Non-pigmented ciliary epithelial cell (primary cell): ENCODE measurements at regions not wholly inside any gene's neighbourhood (a gene's known extent, or its start where the extent isn't known, plus 50 kb on each side); places are given as distances from the start of the nearest gene placed in this dataset.
A peak's percentile ranks its signal among the peaks of the same experiment; 100 is the strongest.
"Not testable (repeated sequence)": the region's sequence is repeated elsewhere in the genome, so short reads cannot be mapped to it uniquely, and the experiment has no call there.

Source experiments
- DNase-seq: peaks from one replicate; pipeline ENCODE4 v3.0.0-alpha.2; 2010; ENCODE audit warnings: low read depth

GRCh38 chr13:59247171-59247570 is 916.6 kb downstream of the DIAPH3 start:
- DNase-seq, result no peak

GRCh38 chr13:59250336-59251189 is 913.2 kb downstream of the DIAPH3 start:
- DNase-seq, result no peak

GRCh38 chr13:59259165-59260000 is 904.3 kb downstream of the DIAPH3 start:
- DNase-seq, result no peak

DNA sequence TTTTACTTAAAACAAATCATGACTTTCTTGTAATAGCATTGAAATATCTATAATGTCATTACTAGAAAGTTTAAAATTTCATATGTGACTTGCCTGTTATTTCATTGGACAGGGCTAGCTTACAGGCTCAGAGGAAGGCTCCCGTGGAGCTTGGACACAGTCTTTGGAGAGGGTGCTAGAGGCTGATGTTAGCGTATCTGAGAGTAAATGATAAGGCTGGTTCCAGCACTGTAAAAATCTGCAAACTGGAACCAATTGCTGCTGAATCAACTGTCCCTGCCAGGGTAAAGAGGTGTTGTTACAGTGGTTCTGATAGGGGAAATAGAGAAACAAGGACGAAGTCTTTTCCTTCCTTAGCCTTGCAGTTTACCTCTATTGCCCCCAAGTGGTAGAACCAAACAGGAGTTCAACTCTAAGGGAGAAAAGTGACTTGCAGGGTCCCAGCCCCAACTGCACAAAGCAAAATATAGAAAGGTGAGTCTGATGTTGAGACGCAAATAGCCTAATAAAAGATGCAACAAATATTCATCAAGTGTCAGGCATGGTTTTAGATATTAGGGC is 901.7 kb downstream of the DIAPH3 start:
- no peak for DNase-seq

DNA sequence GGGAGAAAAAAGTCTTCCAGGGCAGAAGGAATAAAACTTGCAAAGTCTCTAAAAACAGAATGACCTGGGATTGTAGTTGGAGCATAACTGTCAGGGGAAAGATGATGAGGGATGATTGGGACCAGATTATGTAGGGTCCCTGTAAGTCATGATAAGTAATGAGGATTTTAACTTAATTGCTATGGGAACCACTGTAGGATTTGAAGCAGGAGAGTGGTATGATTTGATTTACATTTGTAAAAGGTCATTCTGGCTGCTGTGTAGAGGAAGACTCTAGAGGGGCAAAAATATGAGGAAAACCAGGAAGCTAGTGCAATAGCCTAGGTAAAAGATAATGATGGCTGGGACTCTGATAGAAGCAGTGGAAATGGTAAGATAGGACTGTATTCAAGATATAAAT is 900.2 kb downstream of the DIAPH3 start:
- DNase-seq, result no peak

DNA sequence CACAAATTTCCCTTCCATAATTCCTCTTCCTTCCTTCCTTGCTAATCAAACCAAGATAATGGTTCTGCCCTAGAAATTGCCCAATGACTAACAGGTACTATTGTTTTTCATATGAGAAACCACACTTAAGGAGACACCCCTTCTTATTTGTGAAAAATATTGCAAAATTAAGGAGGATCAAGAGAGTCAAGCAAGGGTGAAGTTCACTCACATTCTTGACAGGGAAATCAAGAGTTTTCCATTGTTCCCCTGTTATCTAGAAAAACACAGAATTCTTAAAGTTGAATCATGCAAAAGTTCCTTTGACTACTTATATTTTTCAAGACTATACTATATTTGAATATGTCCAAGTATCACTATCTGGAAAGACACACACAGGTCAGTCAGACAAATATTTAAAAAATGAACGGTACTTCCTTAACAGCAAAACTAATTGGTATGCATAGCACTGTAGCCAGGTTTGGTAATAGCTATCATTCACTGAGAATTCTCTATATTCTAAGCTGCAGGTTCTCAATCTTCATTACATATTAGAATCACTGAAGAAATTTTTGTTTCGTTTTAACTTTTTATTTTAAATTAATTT is 897.2 kb downstream of the DIAPH3 start:
- DNase-seq, result no peak

- peak; percentile 63 for DNase-seq
Observed at GRCh38 chr13:59269476-59269875, 894.3 kb downstream of the DIAPH3 start.

GRCh38 chr13:59270327-59270726 is 893.4 kb downstream of the DIAPH3 start:
- DNase-seq, result no peak

GRCh38 chr13:59274958-59275727 is 888.6 kb downstream of the DIAPH3 start:
- DNase-seq, result no peak

DNA sequence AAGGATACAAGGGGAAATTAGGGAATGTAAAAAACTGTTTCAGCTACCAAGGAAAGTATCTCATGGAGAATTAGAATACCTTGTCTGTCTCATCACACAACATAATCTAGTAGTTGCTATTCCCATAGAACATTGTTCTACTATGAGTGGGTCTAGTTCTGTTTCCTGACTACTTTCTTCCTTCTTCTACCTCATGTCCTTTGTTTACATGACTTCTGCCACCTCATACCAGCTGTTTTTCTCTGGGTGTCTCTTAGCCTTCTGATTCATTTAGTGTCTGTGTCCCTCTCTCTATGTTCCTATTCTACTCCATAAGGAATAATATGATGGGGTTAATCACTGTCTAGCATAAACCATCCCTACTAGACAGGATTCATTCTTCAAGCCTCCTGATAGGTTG is 887.3 kb downstream of the DIAPH3 start:
- DNase-seq, result no peak

DNA sequence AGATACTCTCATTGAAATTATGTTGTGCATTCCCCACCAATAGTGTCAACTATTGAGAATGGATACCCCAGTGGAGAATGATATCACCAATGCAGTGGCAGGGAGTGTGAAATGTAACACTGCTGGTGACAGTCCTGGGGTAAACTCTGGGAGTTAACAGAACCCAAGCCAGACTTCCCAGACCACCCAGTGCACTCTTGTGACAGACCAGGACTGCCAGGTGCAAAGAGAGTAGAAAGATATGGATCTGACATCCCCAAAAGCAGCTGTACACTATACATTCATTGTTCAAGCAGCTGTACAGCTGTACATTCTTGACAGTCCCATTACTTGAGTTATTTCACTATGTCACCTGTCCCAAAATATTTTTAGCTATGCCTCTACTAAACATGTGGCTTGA is 886.6 kb downstream of the DIAPH3 start:
- DNase-seq, result no peak

DNA sequence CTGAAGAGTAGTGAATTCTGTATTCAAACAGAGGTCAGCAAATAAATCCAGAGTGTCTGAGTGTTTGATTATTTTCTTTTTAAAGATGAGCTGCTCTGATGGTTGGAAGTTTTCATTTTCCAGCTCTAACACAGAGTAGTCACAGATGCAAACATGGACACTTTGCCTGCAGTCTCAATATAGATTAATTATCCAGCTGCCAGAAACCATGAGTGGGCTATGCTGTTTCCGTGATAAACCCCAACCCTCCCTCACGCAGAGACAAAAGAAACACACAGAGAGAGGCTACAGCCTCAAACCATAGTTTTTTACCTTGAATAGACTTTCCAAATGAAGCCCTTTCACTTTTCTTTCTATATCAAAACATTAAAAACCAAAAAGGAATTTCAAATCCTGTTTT is 884.7 kb downstream of the DIAPH3 start:
- DNase-seq, result no peak

DNA sequence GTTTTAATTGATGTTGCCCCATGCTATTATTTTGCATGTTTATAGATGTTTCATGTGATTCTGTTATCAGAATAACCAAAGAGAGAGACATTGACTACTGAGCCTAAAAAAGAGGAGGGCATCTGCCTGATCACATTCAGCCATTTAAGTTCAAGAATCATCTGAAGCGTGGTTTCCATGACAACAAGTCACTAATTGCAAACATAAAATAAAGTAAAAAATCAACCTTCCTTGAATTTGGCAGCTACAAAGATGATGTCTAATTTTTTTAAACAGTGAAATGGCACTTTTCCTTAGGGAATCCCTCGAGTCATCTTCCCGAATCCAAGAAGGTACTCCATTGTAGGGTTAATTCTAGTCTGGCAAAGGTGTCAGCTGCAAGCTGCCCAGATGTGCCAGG is 884.2 kb downstream of the DIAPH3 start:
- DNase-seq, result no peak

DNA sequence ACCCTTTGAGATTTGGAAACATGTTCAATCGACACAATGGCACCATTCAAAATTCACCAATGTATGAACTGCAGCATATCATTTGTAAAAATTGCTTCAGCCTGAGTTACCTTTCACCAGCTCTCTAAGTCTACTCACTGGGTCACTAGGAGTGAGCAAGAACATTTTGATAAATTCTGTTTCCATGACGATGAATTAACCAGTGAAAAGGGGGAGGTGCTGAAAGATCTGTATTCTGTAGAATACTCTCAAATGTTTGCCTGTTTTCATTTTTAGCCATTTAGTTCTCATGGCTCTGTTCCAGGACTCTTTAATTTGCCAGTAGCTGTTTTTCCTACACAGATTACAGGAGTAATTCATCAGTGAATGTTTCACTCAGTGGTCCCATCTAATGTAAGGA is 883.4 kb downstream of the DIAPH3 start:
- no peak for DNase-seq

DNA sequence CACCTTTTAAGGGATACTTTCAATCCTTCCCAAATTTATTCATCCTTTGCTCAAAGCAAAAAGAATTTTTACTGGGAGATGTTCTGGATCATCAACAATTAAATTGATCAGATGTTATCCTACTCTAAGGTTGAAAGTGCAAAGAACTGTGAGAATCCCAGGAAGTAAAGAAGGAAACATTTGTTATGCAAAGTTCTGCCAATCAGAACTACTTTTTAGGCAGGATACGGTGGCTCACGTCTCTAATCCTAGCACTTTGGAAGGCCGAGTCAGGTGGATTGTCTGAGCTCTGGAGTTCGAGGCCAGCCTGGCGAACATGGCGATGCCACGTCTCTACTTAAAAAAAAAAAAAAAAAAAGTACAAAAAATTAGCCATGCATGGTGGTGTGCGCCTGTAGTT is 882.3 kb downstream of the DIAPH3 start:
- DNase-seq, result no peak

- not testable (repeated sequence) for DNase-seq
Observed at GRCh38 chr13:59292240-59292639, 871.5 kb downstream of the DIAPH3 start.

DNA sequence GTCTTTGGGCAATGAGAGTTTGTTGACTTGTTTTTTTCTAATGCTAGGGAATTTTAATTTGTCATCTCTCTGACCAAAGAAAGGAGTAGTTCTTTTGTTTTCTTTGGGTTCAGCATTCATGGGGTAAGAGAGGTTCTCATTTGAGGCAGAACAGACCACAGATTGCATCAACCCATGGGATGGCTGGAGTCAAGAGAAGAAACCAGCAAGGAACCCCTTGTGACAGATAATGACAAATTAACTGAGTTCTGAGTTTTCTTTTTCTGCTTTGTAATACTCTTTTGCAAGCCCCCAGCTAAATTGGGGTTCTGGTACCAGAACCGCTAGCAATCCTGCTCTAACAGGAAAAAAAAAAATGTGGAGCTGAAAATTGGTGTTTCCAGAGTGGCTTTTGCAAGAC is 864.1 kb downstream of the DIAPH3 start:
- DNase-seq, result no peak

- DNase-seq, result no peak
Observed at GRCh38 chr13:59300355-59301173, 863.2 kb downstream of the DIAPH3 start.

GRCh38 chr13:59301174-59301567 is 862.6 kb downstream of the DIAPH3 start:
- no peak for DNase-seq

GRCh38 chr13:59303433-59303832 is 860.3 kb downstream of the DIAPH3 start:
- DNase-seq, result no peak

GRCh38 chr13:59304596-59304995 is 859.1 kb downstream of the DIAPH3 start:
- no peak for DNase-seq
